Effector memory CD4-positive, alpha-beta T cell (primary cell): ENCODE measurements at regions not wholly inside any gene's neighbourhood (a gene's known extent, or its start where the extent isn't known, plus 50 kb on each side); places are given as distances from the start of the nearest gene placed in this dataset.

Experiments
- DNase-seq, 3 donors: peaks; one replicate each; pipeline ENCODE4 v3.0.0-alpha.2; 2020
- H3K27ac ChIP-seq: 2 replicates; pipeline ENCODE4 v1.7.0; 2013; ENCODE audit warnings: mild to moderate bottlenecking, low read length, moderate library complexity; ENCODE audit not compliant: insufficient read depth, poor library complexity, severe bottlenecking
- H3K27me3 ChIP-seq: replicated peaks from 2 replicates; pipeline ENCODE4 v1.7.0; 2013; ENCODE audit warnings: mild to moderate bottlenecking, low read length; ENCODE audit not compliant: insufficient read depth, control insufficient read depth, poor library complexity, severe bottlenecking
- H3K36me3 ChIP-seq: 2 replicates; pipeline ENCODE4 v1.7.0; 2013; ENCODE audit warnings: mild to moderate bottlenecking, low read length, moderate library complexity; ENCODE audit not compliant: control insufficient read depth, insufficient read depth
- H3K4me1 ChIP-seq: 2 replicates; pipeline ENCODE4 v1.7.0; 2013; ENCODE audit warnings: low read length, mild to moderate bottlenecking; ENCODE audit not compliant: control insufficient read depth, insufficient read depth, poor library complexity, severe bottlenecking
- H3K4me3 ChIP-seq: 2 replicates; pipeline ENCODE4 v1.7.0; 2013; ENCODE audit warnings: low read length, low read depth, mild to moderate bottlenecking; ENCODE audit not compliant: insufficient read depth, poor library complexity, severe bottlenecking
- H3K9me3 ChIP-seq: 2 replicates; pipeline ENCODE4 v1.7.0; 2013; ENCODE audit warnings: mild to moderate bottlenecking, low read length, moderate library complexity; ENCODE audit not compliant: control insufficient read depth

DNA sequence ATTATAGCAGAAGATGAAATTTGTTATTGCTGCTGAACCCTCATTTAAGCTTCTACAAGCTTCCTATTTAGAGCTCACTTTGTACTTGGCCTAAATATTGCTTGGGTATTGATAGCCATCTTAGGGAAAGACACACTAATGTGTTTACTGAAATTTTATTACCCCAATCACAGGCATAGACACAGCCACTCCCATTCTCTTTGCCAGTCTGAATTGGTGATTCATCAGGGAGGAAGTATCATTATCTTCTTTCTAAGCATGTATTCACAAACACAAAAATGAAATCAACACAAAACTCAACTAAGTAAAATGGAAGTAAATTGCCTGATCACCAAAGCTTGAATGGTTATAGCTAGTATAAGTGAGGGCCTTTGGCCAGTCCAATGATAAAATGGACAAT, 666.3 kb downstream of the TSN start:
- Histone ChIP-seq H3K4me1 (no peaks in the 10 kb centered on the region), H3K27me3 (no peaks in the 10 kb centered on the region), H3K36me3 (no peaks in the 10 kb centered on the region), H3K9me3 (no peaks in the 10 kb centered on the region), H3K4me3 (no peak overlapping the region), H3K27ac (no peak overlapping the region)
- DNase-seq, result no peak

DNA sequence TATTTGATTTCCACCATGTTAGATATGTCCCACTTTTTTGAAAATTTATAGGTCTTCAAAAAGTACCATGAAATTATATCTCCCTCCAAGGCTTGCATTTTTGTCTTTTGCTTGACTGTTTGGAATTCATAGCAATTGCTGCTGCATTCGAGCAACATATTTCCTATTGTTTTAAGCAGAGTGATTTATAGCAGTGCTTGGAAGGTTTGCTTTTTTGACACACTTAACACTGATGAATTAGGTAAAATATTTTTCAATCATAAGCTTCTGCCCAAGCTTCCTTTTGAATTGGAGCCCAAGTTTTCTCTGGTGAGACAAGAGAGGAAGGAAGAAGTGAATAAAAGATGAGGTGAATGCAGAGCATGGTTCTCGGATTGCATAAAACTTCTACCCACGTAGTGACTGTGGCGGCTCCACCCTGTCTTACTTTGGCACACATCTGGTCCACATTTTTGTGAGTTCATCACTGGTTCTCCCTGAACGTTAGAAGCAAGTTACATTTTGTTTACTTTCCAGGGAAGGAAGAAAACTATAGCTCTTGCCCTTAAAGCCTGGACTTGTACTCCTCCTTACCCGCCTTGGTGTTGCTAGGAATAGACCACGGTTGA, 667.0 kb downstream of the TSN start:
- Histone ChIP-seq H3K4me3 (no peak overlapping the region), H3K27me3 (no peaks in the 10 kb centered on the region), H3K4me1 (no peaks in the 10 kb centered on the region), H3K9me3 (no peaks in the 10 kb centered on the region), H3K27ac (no peak overlapping the region), H3K36me3 (no peaks in the 10 kb centered on the region)
- no peak for DNase-seq

DNA sequence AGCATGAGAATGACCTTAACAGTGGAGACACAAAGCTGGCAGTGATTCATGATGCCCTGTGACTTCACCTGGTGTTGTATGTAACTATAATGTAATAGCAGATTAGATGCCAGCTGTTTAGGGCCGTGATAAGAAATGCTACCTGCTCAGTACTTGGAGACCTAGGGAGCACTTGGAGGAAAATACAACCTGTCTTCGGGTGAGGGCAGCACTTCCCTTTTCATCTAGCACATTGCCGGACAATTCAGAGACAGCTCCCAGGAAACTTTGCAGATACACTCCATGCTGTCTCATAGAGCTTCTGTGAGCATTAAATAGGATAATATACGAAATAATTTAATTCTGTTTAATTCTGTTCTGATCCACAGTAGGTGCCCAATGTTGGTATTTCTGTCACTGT, 668.5 kb downstream of the TSN start:
- H3K4me1 ChIP-seq, result no peaks in the 10 kb centered on the region
- DNase-seq, result no peak
- H3K36me3 ChIP-seq, result no peaks in the 10 kb centered on the region
- H3K27me3 ChIP-seq, result no peaks in the 10 kb centered on the region
- H3K4me3 ChIP-seq, result no peak overlapping the region
- no peaks in the 10 kb centered on the region for H3K9me3 ChIP-seq
- H3K27ac ChIP-seq, result no peak overlapping the region

DNA sequence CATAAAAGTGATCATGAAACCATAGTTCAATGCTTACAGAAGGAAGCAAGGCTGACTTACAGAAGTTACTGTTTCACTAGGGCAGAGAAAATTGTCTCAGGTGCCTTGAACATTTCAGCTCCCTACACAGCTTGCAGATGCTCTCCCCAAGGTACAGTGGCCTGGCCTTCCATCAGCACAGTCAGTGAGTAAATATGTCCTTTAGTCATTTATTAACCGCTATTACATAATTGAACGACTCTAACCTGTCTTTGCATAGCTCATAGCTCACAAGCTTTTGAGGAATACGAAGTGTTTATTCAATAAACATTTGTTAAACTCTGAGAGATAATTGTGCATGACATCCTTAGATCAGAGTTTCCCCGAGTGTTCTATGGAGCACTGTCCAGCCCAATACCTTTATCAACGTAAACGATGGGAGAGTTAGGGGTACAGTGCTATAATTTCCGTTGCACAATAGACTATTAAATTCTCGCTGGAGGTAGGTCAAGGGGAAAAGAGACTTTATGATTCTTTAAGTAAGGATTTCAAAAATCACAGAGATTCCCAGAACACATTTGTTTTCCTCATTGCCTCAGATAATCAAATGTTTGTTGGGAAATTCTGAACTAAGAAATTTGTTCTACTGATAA, 677.8 kb downstream of the TSN start:
- DNase-seq, result no peak
- Histone ChIP-seq H3K4me3 (no peak overlapping the region), H3K27ac (no peak overlapping the region), H3K4me1 (no peaks in the 10 kb centered on the region), H3K9me3 (no peaks in the 10 kb centered on the region), H3K36me3 (no peaks in the 10 kb centered on the region), H3K27me3 (no peaks in the 10 kb centered on the region)

DNA sequence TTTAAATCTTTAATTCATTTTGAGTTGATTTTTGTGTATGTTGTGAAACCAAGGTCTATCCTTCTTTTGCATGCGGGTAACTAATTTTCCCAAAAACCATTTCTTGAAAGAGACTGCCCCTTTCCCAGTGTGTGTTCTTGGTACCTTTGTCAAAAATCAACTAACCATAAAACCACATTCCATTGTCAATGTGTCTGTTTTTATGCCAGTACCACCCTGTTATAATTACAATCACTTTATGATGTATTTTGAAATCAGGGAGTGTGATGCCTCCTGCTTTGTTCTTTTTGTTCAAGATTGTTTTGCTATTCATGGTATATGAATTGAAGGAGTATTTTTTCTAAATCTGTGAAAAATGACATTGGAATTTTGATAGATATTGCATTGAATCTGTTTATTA, 689.6 kb downstream of the TSN start:
- Histone ChIP-seq H3K36me3 (no peaks in the 10 kb centered on the region), H3K9me3 (no peaks in the 10 kb centered on the region), H3K27me3 (no peaks in the 10 kb centered on the region), H3K4me3 (no peak overlapping the region), H3K4me1 (no peaks in the 10 kb centered on the region), H3K27ac (no peak overlapping the region)
- DNase-seq, result no peak

DNA sequence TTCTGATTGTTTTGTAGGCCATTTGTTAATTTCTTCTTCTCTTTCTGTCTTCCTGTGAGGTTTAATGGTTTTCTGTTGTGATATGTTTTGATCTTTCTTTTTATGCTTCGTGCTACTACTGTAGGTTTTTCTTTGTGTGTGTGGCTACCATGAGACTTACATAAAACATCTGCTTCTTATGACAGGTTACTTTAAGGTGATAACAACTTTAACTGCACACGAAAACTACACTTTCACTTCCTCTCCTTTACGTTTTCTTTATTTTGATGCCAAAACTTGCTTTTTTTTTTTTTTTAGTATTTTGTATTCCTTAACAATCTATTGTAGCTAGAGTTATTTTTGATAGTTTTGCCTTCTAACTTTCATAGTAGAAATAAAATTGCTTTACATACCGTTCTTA, 691.3 kb downstream of the TSN start:
- H3K4me3 ChIP-seq, result no peak overlapping the region
- H3K27ac ChIP-seq, result no peak overlapping the region
- H3K36me3 ChIP-seq, result no peaks in the 10 kb centered on the region
- no peaks in the 10 kb centered on the region for H3K9me3 ChIP-seq
- DNase-seq, result no peak
- no peaks in the 10 kb centered on the region for H3K27me3 ChIP-seq
- H3K4me1 ChIP-seq, result no peaks in the 10 kb centered on the region

DNA sequence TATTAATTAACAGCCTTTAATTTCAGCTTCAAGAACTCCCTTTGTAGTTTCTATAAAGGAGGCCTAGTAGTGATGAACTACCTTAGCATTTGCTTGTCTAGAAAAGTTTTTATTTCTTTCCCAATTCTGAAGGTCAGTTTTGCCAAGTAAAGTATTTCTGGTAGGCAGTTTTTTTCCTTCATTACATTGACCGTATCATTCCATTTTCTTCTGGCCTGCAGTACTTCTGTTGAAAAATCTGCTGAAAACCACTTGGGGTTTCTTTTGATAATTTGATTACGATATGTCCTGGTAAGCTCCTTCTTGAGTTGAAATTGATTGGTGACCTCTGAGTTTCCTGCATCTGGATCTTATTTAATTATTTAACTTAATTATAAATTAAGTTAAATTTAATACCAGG, 691.8 kb downstream of the TSN start:
- no peak overlapping the region for H3K27ac ChIP-seq
- H3K4me1 ChIP-seq, result no peaks in the 10 kb centered on the region
- H3K27me3 ChIP-seq, result no peaks in the 10 kb centered on the region
- no peaks in the 10 kb centered on the region for H3K36me3 ChIP-seq
- no peaks in the 10 kb centered on the region for H3K9me3 ChIP-seq
- no peak overlapping the region for H3K4me3 ChIP-seq
- no peak for DNase-seq

DNA sequence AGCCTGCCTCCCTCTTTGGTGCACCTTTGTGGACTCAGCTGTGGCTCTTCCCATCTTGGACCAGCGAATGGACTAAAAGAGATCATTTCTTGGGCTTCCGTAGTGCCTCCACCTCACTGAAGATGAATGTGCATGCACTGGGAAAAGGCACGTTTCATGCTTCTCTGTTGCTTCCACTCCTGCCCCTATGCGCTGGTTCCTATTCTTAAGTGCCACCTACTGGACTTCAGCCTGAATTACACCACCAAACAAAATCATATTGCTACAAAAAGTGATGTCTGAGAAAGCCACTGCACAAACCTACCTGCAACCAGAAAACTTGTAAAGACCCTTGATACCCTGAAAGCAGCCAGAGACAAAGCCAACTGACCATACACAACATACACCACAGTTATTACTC, 695.6 kb downstream of the TSN start:
- H3K27me3 ChIP-seq, result no peaks in the 10 kb centered on the region
- no peaks in the 10 kb centered on the region for H3K36me3 ChIP-seq
- H3K27ac ChIP-seq, result no peak overlapping the region
- no peak overlapping the region for H3K4me3 ChIP-seq
- no peaks in the 10 kb centered on the region for H3K4me1 ChIP-seq
- DNase-seq, result no peak
- H3K9me3 ChIP-seq, result no peaks in the 10 kb centered on the region

DNA sequence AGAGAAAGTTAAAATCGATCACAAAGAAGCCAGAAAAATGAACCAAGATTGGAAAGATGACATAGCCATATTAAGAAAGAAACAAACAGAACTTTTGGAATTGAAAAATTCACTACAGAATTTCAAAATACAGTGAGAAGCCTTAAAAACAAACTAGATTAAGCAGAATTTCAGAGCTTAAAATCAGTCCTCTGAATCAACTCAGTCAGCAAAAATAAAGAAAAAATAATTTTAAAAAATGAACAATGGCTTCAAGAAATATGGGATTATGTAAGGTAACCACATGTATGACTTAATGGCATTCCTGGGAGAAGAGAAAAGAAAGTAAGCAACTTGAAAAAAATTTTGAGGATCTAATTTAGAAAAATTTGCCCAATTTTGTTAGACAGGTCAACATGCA, 696.2 kb downstream of the TSN start:
- H3K27ac ChIP-seq, result no peak overlapping the region
- DNase-seq, result no peak
- H3K4me3 ChIP-seq, result no peak overlapping the region
- H3K27me3 ChIP-seq, result no peaks in the 10 kb centered on the region
- H3K4me1 ChIP-seq, result no peaks in the 10 kb centered on the region
- H3K36me3 ChIP-seq, result no peaks in the 10 kb centered on the region
- no peaks in the 10 kb centered on the region for H3K9me3 ChIP-seq

DNA sequence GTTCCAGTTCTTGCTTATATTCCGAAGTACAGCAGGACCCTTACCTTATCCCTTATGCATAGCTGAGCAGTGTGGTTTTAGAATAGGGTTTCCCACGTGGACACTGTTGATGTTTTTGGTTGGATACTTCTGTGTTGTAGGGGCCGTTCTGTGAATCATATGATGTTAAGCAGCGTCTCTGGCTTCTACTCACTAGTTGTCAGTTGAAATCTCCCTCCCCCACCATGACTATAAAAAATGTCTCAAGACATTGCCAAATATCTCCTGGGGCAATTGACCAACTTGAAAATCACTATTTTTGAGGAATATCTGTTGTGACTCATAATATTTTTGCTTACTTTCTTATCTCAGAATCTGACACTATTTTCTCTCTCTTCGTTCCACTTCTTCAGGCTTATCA, 713.7 kb downstream of the TSN start:
- Histone ChIP-seq H3K27me3 (no peaks in the 10 kb centered on the region), H3K9me3 (no peaks in the 10 kb centered on the region), H3K4me3 (no peak overlapping the region), H3K27ac (no peak overlapping the region), H3K36me3 (no peaks in the 10 kb centered on the region), H3K4me1 (no peaks in the 10 kb centered on the region)
- DNase-seq, result no peak
